ENCODE measurements at regions not wholly inside any gene's neighbourhood (a gene's known extent, or its start where the extent isn't known, plus 50 kb on each side); places are given as distances from the start of the nearest gene placed in this dataset.
A peak's percentile ranks its signal among the peaks of the same experiment; 100 is the strongest.

DNA sequence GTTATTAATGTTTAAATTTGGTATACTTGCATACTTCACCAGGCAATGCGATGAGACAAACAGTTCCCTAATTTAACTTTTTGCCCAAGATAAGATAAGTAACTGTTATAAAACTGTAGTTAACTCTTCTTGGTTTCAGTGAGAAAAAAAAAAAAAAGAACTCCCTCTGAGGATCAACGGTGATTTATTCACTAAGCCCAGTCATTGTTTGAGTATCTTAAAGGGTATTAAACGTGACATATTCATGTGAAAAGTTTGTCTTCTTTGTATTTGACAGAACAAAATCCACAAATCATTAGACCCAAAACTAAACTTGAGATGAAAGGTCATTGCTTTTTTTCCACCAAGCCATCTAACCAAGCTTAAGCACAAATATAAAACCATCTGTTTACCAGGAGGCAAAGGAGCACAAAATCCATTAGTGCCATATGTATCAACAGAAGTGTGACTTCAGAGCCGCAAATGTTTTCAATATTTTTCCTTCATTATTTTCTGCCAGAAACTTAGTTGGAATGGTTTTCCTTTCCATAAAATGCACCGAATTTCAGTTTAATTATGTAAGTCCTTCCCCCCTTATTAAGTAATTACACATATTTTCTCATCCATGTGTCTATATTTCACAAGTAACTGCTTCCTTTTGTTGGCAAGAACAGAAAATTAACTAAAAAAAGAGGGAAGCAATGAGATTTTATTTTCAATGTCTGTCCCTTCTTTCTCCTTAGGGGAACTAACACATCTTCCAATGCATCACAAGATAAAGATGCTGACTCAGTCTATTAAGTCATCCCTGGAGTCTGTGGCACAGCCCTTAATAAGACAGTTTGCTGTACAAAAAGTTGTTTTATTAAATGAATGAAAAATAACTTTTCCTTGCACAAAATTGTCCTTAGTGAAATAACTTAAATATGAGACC, 92.2 kb upstream of the RAP2B start:
- ATAC-seq (no peak), DNase-seq (no peak)
- Mint-ChIP-seq H3K4me3 (no peak overlapping the region), H3K27me3 (peaks cover 0 to 11% (median 0%) of the 10 kb centered on the region in 5 donors), H3K36me3 (no peaks in the 10 kb centered on the region), H3K9me3 (no peaks in the 10 kb centered on the region), H3K27ac (no peak overlapping the region), H3K4me1 (peaks cover 0 to 3% (median under 1%) of the 10 kb centered on the region in 4 donors)
- POLR2A ChIA-PET = interaction anchor here (0.6 kb wide), 1 partner anchor 718 kb away, joined by 3 read pairs; no protein-coding TSS in a partner anchor

DNA sequence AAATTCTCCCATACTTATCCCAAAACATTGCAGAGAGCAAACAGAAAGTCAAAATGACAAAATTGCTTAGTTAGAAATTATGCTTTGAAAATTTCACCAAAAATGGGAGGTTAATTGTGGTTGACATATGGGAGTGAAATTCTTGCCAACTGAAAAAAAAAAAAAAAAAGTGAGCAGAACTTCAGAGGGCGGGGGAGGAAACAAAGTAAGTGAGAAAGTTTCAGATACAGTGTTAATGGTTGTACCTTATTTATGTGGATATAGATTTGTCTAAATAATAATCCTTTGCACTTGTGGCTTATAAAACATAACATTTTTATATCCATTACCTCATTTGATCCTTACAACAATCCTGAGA, 91.5 kb upstream of the RAP2B start:
- POLR2A ChIA-PET = no interaction called here
- peaks cover 0 to 3% (median under 1%) of the 10 kb centered on the region in 4 donors for H3K4me1 Mint-ChIP-seq
- no peak for DNase-seq
- H3K4me3 Mint-ChIP-seq = no peak overlapping the region
- H3K36me3 Mint-ChIP-seq = peaks cover 0 to 2% (median 0%) of the 10 kb centered on the region in 3 donors
- no peaks in the 10 kb centered on the region for H3K9me3 Mint-ChIP-seq
- H3K27ac Mint-ChIP-seq = no peak overlapping the region
- peaks cover 0 to 11% (median 0%) of the 10 kb centered on the region in 5 donors for H3K27me3 Mint-ChIP-seq
- ATAC-seq = no peak

DNA sequence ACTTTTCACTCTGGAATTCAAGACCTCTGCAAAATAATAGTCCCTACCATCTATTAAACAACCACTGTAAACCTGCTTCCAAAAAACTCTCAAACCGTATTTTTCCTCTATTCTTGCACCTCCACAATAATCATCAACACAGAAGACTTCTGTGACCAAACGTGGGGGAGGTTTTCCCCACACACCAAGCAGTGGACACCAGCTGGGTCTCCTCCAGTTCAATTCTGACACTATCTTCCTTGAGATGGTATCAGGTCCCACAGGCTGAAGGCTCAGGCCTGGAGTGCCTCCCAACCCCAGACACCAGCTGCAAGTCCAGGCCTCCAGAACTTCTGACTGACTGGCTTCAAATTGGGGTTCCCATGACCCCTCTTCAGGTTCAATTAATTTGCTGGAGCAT, 89.6 kb upstream of the RAP2B start:
- H3K4me1 Mint-ChIP-seq = peaks cover 0 to 3% (median under 1%) of the 10 kb centered on the region in 4 donors
- H3K9me3 Mint-ChIP-seq = no peaks in the 10 kb centered on the region
- H3K27ac Mint-ChIP-seq = peak overlapping the region in 1 of 10 donors; percentile 54
- peaks cover 0 to 2% (median 0%) of the 10 kb centered on the region in 3 donors for H3K36me3 Mint-ChIP-seq
- no peak for DNase-seq
- POLR2A ChIA-PET = no interaction called here
- no peak for ATAC-seq
- no peak overlapping the region for H3K4me3 Mint-ChIP-seq
- H3K27me3 Mint-ChIP-seq = peaks cover 0 to 7% (median 0%) of the 10 kb centered on the region in 5 donors

DNA sequence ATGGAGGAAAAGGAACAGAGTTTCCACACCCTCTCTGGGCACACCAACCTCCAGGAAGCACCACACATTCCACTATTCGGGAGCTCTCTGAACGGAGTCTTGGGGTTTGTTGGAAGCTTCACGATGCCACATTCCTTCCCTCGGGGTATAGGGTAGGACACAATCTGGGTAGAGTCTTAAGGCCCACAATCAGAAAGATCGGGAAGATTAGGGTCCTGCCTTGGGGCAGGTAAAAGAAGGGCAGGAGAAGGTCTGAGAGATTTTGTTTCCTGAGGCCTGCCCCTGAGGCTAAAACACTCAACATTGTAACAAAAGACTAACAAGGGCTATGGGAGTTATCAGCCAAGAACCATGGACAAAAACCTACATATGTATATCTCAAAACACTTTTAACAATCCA, 89.2 kb upstream of the RAP2B start:
- POLR2A ChIA-PET = no interaction called here
- Mint-ChIP-seq H3K4me1 (peaks cover 0 to 3% (median under 1%) of the 10 kb centered on the region in 4 donors), H3K4me3 (no peak overlapping the region), H3K9me3 (no peaks in the 10 kb centered on the region), H3K27me3 (peaks cover 0 to 7% (median 0%) of the 10 kb centered on the region in 5 donors), H3K27ac (no peak overlapping the region), H3K36me3 (peaks cover 0 to 2% (median 0%) of the 10 kb centered on the region in 3 donors)
- DNase-seq (no peak), ATAC-seq (no peak)

DNA sequence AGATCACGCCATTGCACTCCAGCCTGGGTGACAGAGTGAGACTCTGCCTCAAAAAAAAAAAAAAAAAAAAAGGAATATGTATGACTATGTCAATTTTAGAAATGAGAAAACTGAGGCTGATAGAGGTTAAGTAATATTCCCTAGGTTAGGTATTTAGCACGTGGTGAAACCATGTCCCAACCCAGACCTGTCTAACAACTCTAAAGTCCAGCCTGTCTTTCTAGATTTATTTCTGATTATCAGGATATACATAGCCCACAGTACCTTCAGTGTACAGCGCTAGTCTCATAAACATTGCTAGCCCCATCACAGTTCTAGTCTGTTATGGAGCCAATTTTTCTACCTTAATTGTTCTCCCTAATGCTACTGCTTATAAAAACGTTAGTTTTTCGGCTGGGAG, 88.4 kb upstream of the RAP2B start:
- no peaks in the 10 kb centered on the region for H3K9me3 Mint-ChIP-seq
- no peak overlapping the region for H3K4me3 Mint-ChIP-seq
- no peak overlapping the region for H3K27ac Mint-ChIP-seq
- peaks cover 0 to 2% (median 0%) of the 10 kb centered on the region in 3 donors for H3K36me3 Mint-ChIP-seq
- POLR2A ChIA-PET = no interaction called here
- DNase-seq = no peak
- peaks cover 0 to 3% (median under 1%) of the 10 kb centered on the region in 4 donors for H3K4me1 Mint-ChIP-seq
- H3K27me3 Mint-ChIP-seq = peaks cover 0 to 4% (median 0%) of the 10 kb centered on the region in 5 donors
- ATAC-seq = no peak

DNA sequence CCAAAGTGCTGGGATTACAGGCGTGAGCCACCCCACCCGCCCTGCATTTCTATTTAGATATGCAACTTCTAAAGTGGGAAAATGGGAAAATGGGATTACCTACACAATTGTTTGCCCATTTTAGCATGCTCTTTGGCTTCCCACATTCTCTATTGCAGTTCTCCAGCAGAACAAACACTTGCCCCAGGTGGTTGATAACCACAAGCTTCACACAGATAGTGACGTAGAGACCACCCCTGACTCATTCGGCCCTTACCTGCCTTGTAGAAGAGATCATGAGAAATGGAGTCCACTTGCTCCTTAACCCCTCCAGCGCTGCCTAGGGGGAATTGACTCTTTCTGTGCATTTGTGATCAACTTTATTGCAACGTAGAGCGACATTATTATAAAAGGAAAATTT, 83.2 kb upstream of the RAP2B start:
- Mint-ChIP-seq H3K27ac (no peak overlapping the region), H3K27me3 (peaks cover 0 to 4% (median 0%) of the 10 kb centered on the region in 5 donors), H3K4me3 (no peak overlapping the region), H3K4me1 (peaks cover 0 to 2% (median 0%) of the 10 kb centered on the region in 4 donors), H3K9me3 (no peaks in the 10 kb centered on the region), H3K36me3 (peaks cover 0 to 2% (median 0%) of the 10 kb centered on the region in 3 donors)
- POLR2A ChIA-PET = no interaction called here
- ATAC-seq (no peak), DNase-seq (no peak)

DNA sequence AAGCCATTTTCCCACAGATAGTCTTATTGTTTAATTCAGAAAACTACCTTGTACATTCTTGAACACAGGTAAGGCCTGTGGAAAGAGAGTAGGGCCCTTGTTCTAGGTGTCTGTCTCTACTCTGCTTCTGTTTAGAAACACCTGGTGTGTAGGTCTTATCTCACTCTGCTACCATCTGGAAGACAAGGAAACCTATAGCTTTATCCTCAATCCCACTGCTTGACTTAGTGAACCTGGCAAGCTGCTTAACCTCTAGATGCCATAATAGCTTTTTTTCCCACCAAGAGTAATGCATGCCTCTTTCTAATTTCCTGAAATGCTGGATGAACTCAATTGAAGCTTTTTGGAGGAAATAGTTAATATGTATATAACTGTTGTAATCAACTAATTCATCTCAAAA, 82.6 kb upstream of the RAP2B start:
- Mint-ChIP-seq H3K4me3 (no peak overlapping the region), H3K27me3 (peaks cover 0 to 4% (median 0%) of the 10 kb centered on the region in 5 donors), H3K36me3 (peaks cover 0 to 2% (median 0%) of the 10 kb centered on the region in 3 donors), H3K9me3 (no peaks in the 10 kb centered on the region), H3K27ac (no peak overlapping the region), H3K4me1 (peaks cover 0 to 2% (median 0%) of the 10 kb centered on the region in 4 donors)
- no peak for ATAC-seq
- POLR2A ChIA-PET = no interaction called here
- DNase-seq = no peak

DNA sequence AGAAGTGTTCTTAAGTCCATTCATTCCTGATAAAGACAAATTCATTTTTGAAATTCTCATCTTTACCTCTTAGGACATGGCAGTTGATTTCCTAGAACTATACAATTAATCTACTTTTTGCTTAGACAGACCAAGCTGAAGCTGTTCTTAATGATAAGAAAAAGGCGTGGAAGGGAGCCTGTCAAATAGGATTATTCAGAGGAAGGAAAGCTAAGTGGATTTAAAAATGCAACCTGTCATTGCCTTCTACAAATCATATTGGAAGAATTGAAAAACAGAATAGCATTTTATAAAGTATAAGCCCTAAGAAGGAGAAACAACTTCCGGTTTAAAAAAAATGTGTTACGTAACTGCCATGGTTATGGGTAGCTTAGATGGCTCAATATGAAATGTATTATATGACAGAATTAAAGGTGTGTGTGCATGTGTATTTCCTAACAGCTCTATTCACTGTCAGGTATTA, 81.2 kb upstream of the RAP2B start:
- ATAC-seq = no peak
- Mint-ChIP-seq H3K36me3 (no peaks in the 10 kb centered on the region), H3K9me3 (no peaks in the 10 kb centered on the region), H3K4me1 (peaks cover 0 to 2% (median 0%) of the 10 kb centered on the region in 4 donors), H3K27ac (no peak overlapping the region), H3K4me3 (no peak overlapping the region), H3K27me3 (peaks cover 0 to 4% (median 0%) of the 10 kb centered on the region in 5 donors)
- POLR2A ChIA-PET = no interaction called here
- DNase-seq = no peak

DNA sequence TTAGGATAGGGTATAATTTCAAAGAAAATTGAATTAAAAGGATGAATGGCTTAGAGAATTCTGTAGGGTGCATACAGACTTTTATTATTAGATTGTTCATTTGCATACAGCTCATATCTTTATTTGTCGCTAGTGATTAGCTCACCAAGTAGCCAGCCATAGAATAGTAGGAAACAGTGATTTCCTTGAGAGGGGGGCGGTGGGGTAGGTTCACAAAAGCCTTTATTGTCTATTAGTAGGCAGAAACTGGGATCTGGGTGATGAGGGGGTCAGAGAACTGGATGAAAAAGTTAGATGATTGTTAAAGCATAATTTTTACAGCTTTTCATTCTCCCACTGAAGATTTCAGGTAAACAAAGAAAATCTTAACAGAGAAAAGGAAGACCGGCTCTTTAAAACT, 77.6 kb upstream of the RAP2B start:
- no peaks in the 10 kb centered on the region for H3K9me3 Mint-ChIP-seq
- POLR2A ChIA-PET = no interaction called here
- H3K36me3 Mint-ChIP-seq = no peaks in the 10 kb centered on the region
- no peak for DNase-seq
- no peak for ATAC-seq
- H3K27ac Mint-ChIP-seq = no peak overlapping the region
- no peak overlapping the region for H3K4me3 Mint-ChIP-seq
- peaks cover 0 to 2% (median under 1%) of the 10 kb centered on the region in 4 donors for H3K4me1 Mint-ChIP-seq
- H3K27me3 Mint-ChIP-seq = peaks cover 0 to 4% (median 0%) of the 10 kb centered on the region in 5 donors

DNA sequence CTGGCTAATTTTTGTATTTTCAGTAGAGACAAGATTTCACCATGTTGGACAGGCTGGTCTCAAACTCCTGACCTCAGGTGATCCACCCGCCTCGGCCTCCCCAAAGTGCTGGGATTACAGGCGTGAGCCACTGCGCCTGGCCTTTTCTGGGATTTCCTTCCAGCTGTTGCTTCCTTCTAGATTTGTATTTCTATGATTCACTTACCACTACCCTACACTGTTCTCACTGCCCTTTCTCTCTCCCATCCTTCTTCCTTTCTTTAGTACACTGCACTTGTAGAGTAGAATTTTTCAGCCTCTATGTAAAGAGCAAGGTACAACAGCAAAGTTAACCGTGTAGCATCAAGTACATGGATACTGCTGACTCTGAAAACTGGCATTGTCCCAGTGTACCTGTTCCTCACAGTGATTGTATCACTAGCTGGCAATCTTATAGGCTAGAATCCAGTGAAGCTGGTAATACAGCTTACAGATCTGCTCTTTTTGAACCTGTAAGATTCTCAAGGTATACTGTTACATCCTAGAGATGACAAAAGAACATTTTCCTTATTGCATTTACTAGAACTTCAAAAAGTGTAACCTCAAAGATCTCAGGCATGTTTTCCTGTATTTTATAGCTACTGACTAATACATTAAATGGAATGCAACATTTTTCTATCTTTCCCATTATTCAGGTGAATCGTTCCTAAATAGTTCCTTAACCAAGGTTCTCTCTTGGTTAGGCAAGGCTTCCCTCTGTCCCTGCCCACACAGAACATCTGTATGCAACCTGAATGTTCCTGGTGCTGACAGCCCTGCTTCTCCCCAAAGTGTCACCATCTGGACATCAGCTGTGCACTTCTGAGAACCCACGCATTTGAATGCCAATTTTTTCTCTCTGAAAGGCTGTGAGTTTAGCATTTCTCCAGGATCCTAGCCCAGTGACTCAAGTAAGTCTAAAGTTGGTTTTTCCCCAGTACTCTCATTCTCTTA, 74.1 kb upstream of the RAP2B start:
- no peak for ATAC-seq
- H3K9me3 Mint-ChIP-seq = no peaks in the 10 kb centered on the region
- POLR2A ChIA-PET = no interaction called here
- DNase-seq = no peak
- H3K4me1 Mint-ChIP-seq = peaks cover 4 to 16% (median 14%) of the 10 kb centered on the region in 4 donors
- H3K4me3 Mint-ChIP-seq = no peak overlapping the region
- peak overlapping the region in 1 of 10 donors; percentile 10 for H3K27ac Mint-ChIP-seq
- H3K36me3 Mint-ChIP-seq = no peaks in the 10 kb centered on the region
- peaks cover 0 to 4% (median 0%) of the 10 kb centered on the region in 5 donors for H3K27me3 Mint-ChIP-seq

DNA sequence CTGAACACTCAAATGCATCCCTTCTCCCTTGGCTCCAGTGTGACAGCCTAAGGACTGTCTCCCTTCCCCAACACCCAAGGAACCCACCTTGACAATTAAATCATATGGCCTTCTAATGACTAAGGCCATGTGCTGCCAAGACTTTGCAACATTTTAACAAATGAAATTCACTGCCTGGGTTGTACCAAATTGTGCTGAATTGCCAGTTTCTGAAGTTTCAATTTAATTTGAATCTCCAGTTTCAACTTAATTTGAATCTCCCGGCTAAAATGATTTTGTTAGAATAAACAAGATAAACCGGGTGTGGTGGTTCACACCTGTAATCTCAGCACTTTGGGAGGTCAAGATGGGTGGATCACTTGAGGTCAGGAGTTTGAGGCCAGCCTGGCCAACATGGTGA, 72.4 kb upstream of the RAP2B start:
- ATAC-seq (no peak), DNase-seq (no peak)
- H3K4me1 Mint-ChIP-seq = peaks cover 4 to 20% (median 16%) of the 10 kb centered on the region in 4 donors
- H3K27me3 Mint-ChIP-seq = peaks cover 0 to 4% (median 0%) of the 10 kb centered on the region in 5 donors
- POLR2A ChIA-PET = no interaction called here
- no peak overlapping the region for H3K4me3 Mint-ChIP-seq
- no peaks in the 10 kb centered on the region for H3K36me3 Mint-ChIP-seq
- no peaks in the 10 kb centered on the region for H3K9me3 Mint-ChIP-seq
- H3K27ac Mint-ChIP-seq = no peak overlapping the region

DNA sequence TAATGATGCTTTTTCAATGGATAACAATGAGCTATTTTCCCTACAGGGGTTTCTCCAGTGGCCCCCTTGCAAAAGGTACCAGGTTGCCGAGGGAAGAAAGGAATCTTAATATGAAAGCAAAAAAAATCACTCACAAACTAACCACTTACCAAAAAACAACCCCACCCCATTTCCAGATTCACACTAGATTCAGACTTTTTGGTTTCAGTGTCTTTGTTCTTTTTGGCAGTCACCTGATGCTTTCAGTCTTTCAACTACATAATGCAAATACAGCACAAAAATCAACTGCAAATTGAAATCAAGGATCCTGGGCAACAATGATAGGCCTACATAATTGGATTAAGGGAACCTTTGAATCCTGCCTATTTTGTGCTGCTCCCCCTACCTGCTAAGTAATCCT, 71.1 kb upstream of the RAP2B start:
- Mint-ChIP-seq H3K27me3 (peaks cover 0 to 4% (median 0%) of the 10 kb centered on the region in 5 donors), H3K4me1 (peaks cover 4 to 20% (median 16%) of the 10 kb centered on the region in 4 donors), H3K36me3 (no peaks in the 10 kb centered on the region), H3K9me3 (no peaks in the 10 kb centered on the region), H3K4me3 (peak overlapping the region in 4 of 10 donors; percentile 11 to 48 (median 33)), H3K27ac (peak overlapping the region in 5 of 10 donors; percentile 0 to 34 (median 12))
- POLR2A ChIA-PET = no interaction called here
- peak in 3 of 10 donors; percentile 12 to 65 (median 50) for DNase-seq
- ATAC-seq = peak in 1 of 2 donors; percentile 58
